Fibroblast of lung (primary cell): ENCODE measurements at regions not wholly inside any gene's neighbourhood (a gene's known extent, or its start where the extent isn't known, plus 50 kb on each side); places are given as distances from the start of the nearest gene placed in this dataset.

Source experiments
- DNase-seq, 2 donors: peaks; one replicate each; pipeline versions ENCODE4 v3.0.0 to v3.0.0-alpha.2; 2010; ENCODE audit warnings: low read depth in 2 of 2
- H2AFZ ChIP-seq: 2 replicates; pipeline ENCODE4 v1.5.1; 2012; ENCODE audit warnings: low read length, control low read depth, inconsistent platforms
- H3K27ac ChIP-seq: 2 replicates; pipeline ENCODE4 v1.5.1; 2011; ENCODE audit warnings: low read length, control low read depth; ENCODE audit not compliant: insufficient read depth
- H3K27me3 ChIP-seq: 2 replicates; pipeline ENCODE4 v1.5.1; 2011; ENCODE audit warnings: mild to moderate bottlenecking, low read length; ENCODE audit not compliant: control insufficient read depth, insufficient read depth
- H3K36me3 ChIP-seq: 2 replicates; pipeline ENCODE4 v1.5.1; 2011; ENCODE audit warnings: low read length; ENCODE audit not compliant: control insufficient read depth, insufficient read depth
- H3K4me1 ChIP-seq: 2 replicates; pipeline ENCODE4 v1.5.1; 2011; ENCODE audit warnings: low read length; ENCODE audit not compliant: control insufficient read depth, insufficient read depth; ENCODE audit errors: extremely low read depth
- H3K4me2 ChIP-seq: 2 replicates; pipeline ENCODE4 v1.5.1; 2011; ENCODE audit warnings: low read length, control low read depth; ENCODE audit not compliant: insufficient read depth; ENCODE audit errors: extremely low read depth
- H3K4me3 ChIP-seq, 4 experiments: fragments of 200-600 bp in 1 of 4; sonication (generic) in 1 of 4; replicated peaks in 1 of 4; 2 replicates each; pipeline ENCODE4 v1.5.1; 2011 to 2016; ENCODE audit warnings: low read length in 4 of 4, low read depth in 3 of 4, mild to moderate bottlenecking in 3 of 4, control low read depth in 2 of 4, inconsistent platforms in 1 of 4, mixed read lengths in 1 of 4; ENCODE audit not compliant: insufficient read depth in 1 of 4; ENCODE audit errors: control extremely low read depth in 1 of 4
- H3K79me2 ChIP-seq: 2 replicates; pipeline ENCODE4 v1.5.1; 2012; ENCODE audit warnings: mild to moderate bottlenecking, low read length, inconsistent platforms; ENCODE audit not compliant: control insufficient read depth, insufficient read depth
- H3K9ac ChIP-seq: 2 replicates; pipeline ENCODE4 v1.5.1; 2011; ENCODE audit warnings: mild to moderate bottlenecking, low read length, control low read depth; ENCODE audit not compliant: insufficient read depth
- H3K9me3 ChIP-seq: 2 replicates; pipeline ENCODE4 v1.5.1; 2012; ENCODE audit warnings: low read depth, low read length; ENCODE audit not compliant: control insufficient read depth, insufficient read depth
- H4K20me1 ChIP-seq: 2 replicates; pipeline ENCODE4 v1.5.1; 2011; ENCODE audit warnings: low read length; ENCODE audit not compliant: control insufficient read depth, insufficient read depth; ENCODE audit errors: extremely low read depth
- EZH2 ChIP-seq: IDR thresholded peaks from 2 replicates; pipeline ENCODE4 v1.5.1; 2012; ENCODE audit warnings: low read length, control low read depth, mild to moderate bottlenecking; ENCODE audit errors: missing control alignments
- TF ChIP-seq, protein P1 (sequence below), 2 donors: IDR thresholded peaks in 1 of 2; conservative IDR thresholded peaks in 1 of 2; 1 replicate in 1 of 2; 2 replicates in 1 of 2; pipeline ENCODE4 v1.5.1; 2011 to 2012; ENCODE audit warnings: low read length in 2 of 2, control low read depth in 1 of 2, inconsistent platforms in 1 of 2, low read depth in 1 of 2, mild to moderate bottlenecking in 1 of 2

- H3K79me2 ChIP-seq = no peaks in the 10 kb centered on the region
- no peak overlapping the region for H3K4me2 ChIP-seq
- TF ChIP-seq, protein P1, sequence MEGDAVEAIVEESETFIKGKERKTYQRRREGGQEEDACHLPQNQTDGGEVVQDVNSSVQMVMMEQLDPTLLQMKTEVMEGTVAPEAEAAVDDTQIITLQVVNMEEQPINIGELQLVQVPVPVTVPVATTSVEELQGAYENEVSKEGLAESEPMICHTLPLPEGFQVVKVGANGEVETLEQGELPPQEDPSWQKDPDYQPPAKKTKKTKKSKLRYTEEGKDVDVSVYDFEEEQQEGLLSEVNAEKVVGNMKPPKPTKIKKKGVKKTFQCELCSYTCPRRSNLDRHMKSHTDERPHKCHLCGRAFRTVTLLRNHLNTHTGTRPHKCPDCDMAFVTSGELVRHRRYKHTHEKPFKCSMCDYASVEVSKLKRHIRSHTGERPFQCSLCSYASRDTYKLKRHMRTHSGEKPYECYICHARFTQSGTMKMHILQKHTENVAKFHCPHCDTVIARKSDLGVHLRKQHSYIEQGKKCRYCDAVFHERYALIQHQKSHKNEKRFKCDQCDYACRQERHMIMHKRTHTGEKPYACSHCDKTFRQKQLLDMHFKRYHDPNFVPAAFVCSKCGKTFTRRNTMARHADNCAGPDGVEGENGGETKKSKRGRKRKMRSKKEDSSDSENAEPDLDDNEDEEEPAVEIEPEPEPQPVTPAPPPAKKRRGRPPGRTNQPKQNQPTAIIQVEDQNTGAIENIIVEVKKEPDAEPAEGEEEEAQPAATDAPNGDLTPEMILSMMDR (conservative IDR thresholded peaks at IDR 0.05 in 1 of 2, IDR thresholded peaks at IDR 0.05 in 1 of 2; ENCODE audit: low read depth in 1 of 2, low read length in 2 of 2) = no peak
- TF ChIP-seq EZH2 = no peak
- no peak overlapping the region for H3K4me3 ChIP-seq
- H2AFZ ChIP-seq = no peak overlapping the region
- H3K9ac ChIP-seq = no peak overlapping the region
- no peak for DNase-seq
- H3K27me3 ChIP-seq = no peaks in the 10 kb centered on the region
- no peaks in the 10 kb centered on the region for H3K36me3 ChIP-seq
- H4K20me1 ChIP-seq = no peaks in the 10 kb centered on the region
- no peaks in the 10 kb centered on the region for H3K4me1 ChIP-seq
- no peak overlapping the region for H3K27ac ChIP-seq
- H3K9me3 ChIP-seq = no peaks in the 10 kb centered on the region
These were observed 261.7 kb downstream of the ETAA1 start for GRCh38 chr2:67658820-67659219.

DNA sequence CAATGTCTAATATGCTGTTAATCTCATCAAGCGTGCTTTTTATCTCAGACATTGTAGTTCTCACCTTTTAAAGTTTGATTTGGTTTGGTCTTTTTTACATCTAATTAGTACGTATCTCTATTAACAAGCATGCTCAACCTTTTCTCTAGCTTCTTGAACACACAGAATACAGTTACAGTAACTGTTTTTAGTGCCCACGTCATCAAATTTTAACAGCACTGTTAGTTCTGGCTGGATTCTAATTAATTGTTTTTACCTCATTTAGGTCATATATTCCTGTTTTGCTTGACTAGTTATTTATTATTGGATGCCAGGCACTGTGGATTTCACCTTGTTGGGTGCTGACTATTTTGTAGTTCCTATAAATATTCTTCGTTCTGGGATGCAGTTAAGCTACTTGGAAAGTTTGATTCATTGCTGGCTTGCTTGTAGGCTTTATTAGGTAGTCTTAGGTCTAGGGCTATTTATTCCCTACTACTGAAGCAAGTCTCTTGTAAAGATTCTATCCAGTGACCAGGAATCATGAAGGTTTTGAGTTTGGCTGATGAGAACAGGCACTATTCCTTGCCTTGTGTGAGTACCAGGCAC is 263.0 kb downstream of the ETAA1 start:
- H3K4me3 ChIP-seq = no peak overlapping the region
- no peaks in the 10 kb centered on the region for H3K36me3 ChIP-seq
- no peaks in the 10 kb centered on the region for H3K79me2 ChIP-seq
- no peak overlapping the region for H2AFZ ChIP-seq
- DNase-seq = no peak
- H3K9me3 ChIP-seq = no peaks in the 10 kb centered on the region
- H3K9ac ChIP-seq = no peak overlapping the region
- TF ChIP-seq, protein P1 (conservative IDR thresholded peaks at IDR 0.05 in 1 of 2, IDR thresholded peaks at IDR 0.05 in 1 of 2; ENCODE audit: low read depth in 1 of 2, low read length in 2 of 2) = no peak
- no peak overlapping the region for H3K27ac ChIP-seq
- no peak overlapping the region for H3K4me2 ChIP-seq
- H3K27me3 ChIP-seq = no peaks in the 10 kb centered on the region
- H3K4me1 ChIP-seq = no peaks in the 10 kb centered on the region
- no peaks in the 10 kb centered on the region for H4K20me1 ChIP-seq

DNA sequence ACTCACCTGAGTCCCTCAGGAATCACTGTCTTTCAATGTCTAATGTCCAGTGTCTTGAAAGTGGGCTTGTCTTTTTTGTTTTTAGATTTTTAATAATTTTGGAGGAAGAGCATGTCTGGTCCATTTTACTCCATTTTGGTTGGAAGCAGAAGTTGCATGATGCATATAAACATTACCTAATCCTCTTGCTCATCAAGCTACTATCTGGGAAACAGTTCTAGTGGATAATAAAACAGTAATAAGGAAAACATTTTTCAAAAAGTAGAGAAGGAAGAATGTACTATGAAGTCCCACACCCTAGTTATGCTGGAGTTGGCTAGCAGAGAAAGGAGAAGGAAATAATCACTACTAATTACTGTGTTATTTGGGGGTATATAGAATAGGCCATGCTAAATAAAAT is 263.7 kb downstream of the ETAA1 start:
- H3K27ac ChIP-seq = no peak overlapping the region
- no peak overlapping the region for H3K4me3 ChIP-seq
- no peaks in the 10 kb centered on the region for H3K4me1 ChIP-seq
- H3K27me3 ChIP-seq = no peaks in the 10 kb centered on the region
- no peaks in the 10 kb centered on the region for H3K9me3 ChIP-seq
- no peak overlapping the region for H3K4me2 ChIP-seq
- no peaks in the 10 kb centered on the region for H3K36me3 ChIP-seq
- H3K9ac ChIP-seq = no peak overlapping the region
- no peaks in the 10 kb centered on the region for H4K20me1 ChIP-seq
- TF ChIP-seq, protein P1 (conservative IDR thresholded peaks at IDR 0.05 in 1 of 2, IDR thresholded peaks at IDR 0.05 in 1 of 2; ENCODE audit: low read depth in 1 of 2, low read length in 2 of 2) = no peak
- TF ChIP-seq EZH2 = no peak
- H2AFZ ChIP-seq = no peak overlapping the region
- H3K79me2 ChIP-seq = no peaks in the 10 kb centered on the region
- no peak for DNase-seq
